NCI-H69 (cell line): ENCODE measurements at regions not wholly inside any gene's neighbourhood (a gene's known extent, or its start where the extent isn't known, plus 50 kb on each side); places are given as distances from the start of the nearest gene placed in this dataset.
A peak's percentile ranks its signal among the peaks of the same experiment; 100 is the strongest.

Source experiments
- DNase-seq: peaks from one replicate; lab custom pipeline; 2025; lab: John Stamatoyannopoulos, UW

- DNase-seq: no peak
These were observed 107.0 kb downstream of the DDIT4L start for GRCh38 chr4:100083289-100083688.

- DNase-seq: no peak
These were observed 107.4 kb downstream of the DDIT4L start for GRCh38 chr4:100082852-100083251.

- DNase-seq: peak; percentile 10
These were observed 108.8 kb downstream of the DDIT4L start for GRCh38 chr4:100081491-100081890.

GRCh38 chr4:100079264-100079663 lies 111.0 kb downstream of the DDIT4L start:
- no peak for DNase-seq

GRCh38 chr4:100076753-100077152 lies 113.5 kb downstream of the DDIT4L start:
- DNase-seq: peak; percentile 51

- DNase-seq: peak; percentile 67
These were observed 114.6 kb downstream of the DDIT4L start for GRCh38 chr4:100075486-100076270.

- DNase-seq: no peak
These were observed 115.2 kb downstream of the DDIT4L start for GRCh38 chr4:100075056-100075455.

- no peak for DNase-seq
These were observed 118.8 kb downstream of the DDIT4L start for GRCh38 chr4:100071506-100071905.

- peak; percentile 1 for DNase-seq
These were observed 119.4 kb downstream of the DDIT4L start for GRCh38 chr4:100070868-100071267.

GRCh38 chr4:100069207-100069606 lies 119.1 kb upstream of the H2AZ1 start:
- no peak for DNase-seq

GRCh38 chr4:100067255-100067654 lies 117.2 kb upstream of the H2AZ1 start:
- no peak for DNase-seq

- DNase-seq: no peak
These were observed 113.3 kb upstream of the H2AZ1 start for GRCh38 chr4:100063355-100063754.

GRCh38 chr4:100062921-100063320 lies 112.8 kb upstream of the H2AZ1 start:
- DNase-seq: no peak

- no peak for DNase-seq
These were observed 111.8 kb upstream of the H2AZ1 start for GRCh38 chr4:100061835-100062234.

GRCh38 chr4:100060765-100061416 lies 110.8 kb upstream of the H2AZ1 start:
- DNase-seq: peak; percentile 76

- DNase-seq: no peak
These were observed 109.4 kb upstream of the H2AZ1 start for GRCh38 chr4:100059467-100059866.

- DNase-seq: no peak
These were observed 106.6 kb upstream of the H2AZ1 start for GRCh38 chr4:100056701-100057100.

- DNase-seq: no peak
These were observed 104.0 kb upstream of the H2AZ1 start for GRCh38 chr4:100054071-100054470.

- no peak for DNase-seq
These were observed 99.8 kb upstream of the H2AZ1 start for GRCh38 chr4:100049872-100050271.

- DNase-seq: no peak
These were observed 92.6 kb upstream of the H2AZ1 start for GRCh38 chr4:100042711-100043110.

GRCh38 chr4:100042235-100042634 lies 92.2 kb upstream of the H2AZ1 start:
- no peak for DNase-seq

- DNase-seq: no peak
These were observed 91.6 kb upstream of the H2AZ1 start for GRCh38 chr4:100041646-100042045.

- no peak for DNase-seq
These were observed 84.1 kb upstream of the H2AZ1 start for GRCh38 chr4:100034023-100034664.
